ENCODE measurements at regions not wholly inside any gene's neighbourhood (a gene's known extent, or its start where the extent isn't known, plus 50 kb on each side); places are given as distances from the start of the nearest gene placed in this dataset.
A peak's percentile ranks its signal among the peaks of the same experiment; 100 is the strongest.

DNA sequence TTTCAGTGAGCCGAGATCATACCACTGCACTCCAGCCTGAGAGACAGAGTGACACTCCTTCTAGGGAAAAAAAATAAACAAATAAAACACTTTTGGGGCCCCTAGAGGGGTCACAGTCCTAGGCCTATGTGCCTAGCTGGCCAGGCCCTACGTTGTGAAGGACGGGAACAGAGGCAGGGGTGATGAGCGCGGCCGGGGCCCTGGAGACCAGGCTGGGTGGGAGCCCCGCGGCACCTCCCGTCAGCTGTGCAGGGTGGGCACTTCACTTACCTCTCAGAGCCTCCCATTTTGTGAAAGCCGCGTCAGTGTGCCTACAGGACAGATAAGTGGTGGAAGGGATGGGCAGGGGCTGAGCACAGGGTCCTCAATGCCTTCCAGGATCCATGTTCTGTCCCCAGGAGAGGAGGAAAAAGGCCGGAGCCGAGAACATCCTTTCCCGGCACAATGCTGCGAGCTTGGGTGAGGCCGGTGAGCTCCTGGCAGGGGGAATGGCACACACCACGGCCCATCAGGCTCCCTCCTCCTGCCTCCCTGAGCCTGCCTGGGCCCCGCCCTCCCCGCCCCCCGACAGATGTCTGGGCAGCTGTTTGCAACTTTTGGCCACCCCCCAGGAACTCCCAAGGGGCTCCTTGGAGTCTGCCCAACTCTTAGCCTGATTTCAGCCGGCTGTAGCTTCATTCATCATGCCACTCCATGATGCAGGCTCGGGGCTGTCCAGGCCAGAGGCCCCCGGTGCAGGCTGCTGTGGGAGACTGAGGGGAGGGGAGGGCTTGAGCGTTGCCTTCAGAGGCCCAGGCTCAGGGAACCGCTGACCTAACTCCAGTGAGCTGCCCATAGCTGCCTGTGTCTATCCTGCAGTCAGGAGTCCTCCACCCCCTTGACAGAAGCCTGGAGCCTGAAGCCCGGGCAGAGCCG, 196.5 kb downstream of the TFCP2L1 start:
- Histone ChIP-seq H3K36me3 (no peaks in the 10 kb centered on the region), H3K4me3 (no peak overlapping the region), H3K9me3 (no peaks in the 10 kb centered on the region), H3K27ac (no peak overlapping the region), H3K27me3 (peaks cover 12% of the 10 kb centered on the region), H3K4me1 (no peaks in the 10 kb centered on the region)
- in situ Hi-C loops (cut with MboI; ENCODE audit: low pct_ligation_motif_present in 1 of 4, low pct_unique_long_range_greater_than_20kb in 1 of 4, low sequenced_read_pairs in 3 of 4) = loop anchor here in 2 of 4 donors (25.0 kb wide), 2 partner anchors 274 to 624 kb away; no protein-coding TSS in a partner anchor
- intact Hi-C loops (cut with DNase I; ENCODE audit: low total_unique reads) = no loop called here
- DNase-seq = no peak
- WGBS, 2 donors (ENCODE audit: low coverage in 1 of 2) = 78 to 100% methylated on average over 1 to 22 of the region's 27 CpGs
- TF ChIP-seq POLR2A (IDR thresholded peaks at IDR 0.05) (no peak), EP300 (IDR thresholded peaks at IDR 0.05; ENCODE audit: low read depth) (no peak), POLR2AphosphoS5 (IDR thresholded peaks at IDR 0.05) (no peak)
- TF ChIP-seq, protein P1, sequence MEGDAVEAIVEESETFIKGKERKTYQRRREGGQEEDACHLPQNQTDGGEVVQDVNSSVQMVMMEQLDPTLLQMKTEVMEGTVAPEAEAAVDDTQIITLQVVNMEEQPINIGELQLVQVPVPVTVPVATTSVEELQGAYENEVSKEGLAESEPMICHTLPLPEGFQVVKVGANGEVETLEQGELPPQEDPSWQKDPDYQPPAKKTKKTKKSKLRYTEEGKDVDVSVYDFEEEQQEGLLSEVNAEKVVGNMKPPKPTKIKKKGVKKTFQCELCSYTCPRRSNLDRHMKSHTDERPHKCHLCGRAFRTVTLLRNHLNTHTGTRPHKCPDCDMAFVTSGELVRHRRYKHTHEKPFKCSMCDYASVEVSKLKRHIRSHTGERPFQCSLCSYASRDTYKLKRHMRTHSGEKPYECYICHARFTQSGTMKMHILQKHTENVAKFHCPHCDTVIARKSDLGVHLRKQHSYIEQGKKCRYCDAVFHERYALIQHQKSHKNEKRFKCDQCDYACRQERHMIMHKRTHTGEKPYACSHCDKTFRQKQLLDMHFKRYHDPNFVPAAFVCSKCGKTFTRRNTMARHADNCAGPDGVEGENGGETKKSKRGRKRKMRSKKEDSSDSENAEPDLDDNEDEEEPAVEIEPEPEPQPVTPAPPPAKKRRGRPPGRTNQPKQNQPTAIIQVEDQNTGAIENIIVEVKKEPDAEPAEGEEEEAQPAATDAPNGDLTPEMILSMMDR (IDR thresholded peaks at IDR 0.05) = no peak

DNA sequence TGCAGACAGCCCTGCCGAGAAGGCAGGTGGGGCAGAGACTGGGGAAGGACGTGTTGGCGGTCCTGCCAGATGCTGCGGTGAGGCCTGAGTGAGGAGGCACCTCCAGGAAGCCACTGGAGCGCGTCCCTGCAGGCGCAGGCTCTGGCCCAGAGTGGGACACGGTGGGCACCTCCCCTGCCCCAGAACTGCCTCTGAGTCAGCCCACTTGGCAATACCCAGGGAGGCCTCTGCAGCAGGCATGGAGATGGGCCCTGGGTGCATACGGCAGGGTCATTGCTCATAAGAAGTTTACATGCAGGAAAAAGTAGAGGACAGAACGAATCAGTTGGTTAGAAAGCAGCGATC, 195.9 kb downstream of the TFCP2L1 start:
- no peaks in the 10 kb centered on the region for H3K36me3 ChIP-seq
- H3K4me1 ChIP-seq = no peaks in the 10 kb centered on the region
- in situ Hi-C loops (cut with MboI; ENCODE audit: low pct_ligation_motif_present in 1 of 4, low pct_unique_long_range_greater_than_20kb in 1 of 4, low sequenced_read_pairs in 3 of 4) (loop anchor here in 2 of 4 donors (25.0 kb wide), 2 partner anchors 273 to 623 kb away; no protein-coding TSS in a partner anchor), intact Hi-C loops (cut with DNase I; ENCODE audit: low total_unique reads) (no loop called here)
- WGBS, 2 donors (ENCODE audit: low coverage in 1 of 2) = 83 to 86% methylated on average over 3 to 11 of the region's 11 CpGs
- H3K27ac ChIP-seq = no peak overlapping the region
- no peaks in the 10 kb centered on the region for H3K9me3 ChIP-seq
- H3K27me3 ChIP-seq = peaks cover 7% of the 10 kb centered on the region
- DNase-seq = no peak
- TF ChIP-seq POLR2A (IDR thresholded peaks at IDR 0.05) (no peak), EP300 (IDR thresholded peaks at IDR 0.05; ENCODE audit: low read depth) (no peak), POLR2AphosphoS5 (IDR thresholded peaks at IDR 0.05) (no peak)
- TF ChIP-seq, protein P1 (IDR thresholded peaks at IDR 0.05) = no peak
- no peak overlapping the region for H3K4me3 ChIP-seq

DNA sequence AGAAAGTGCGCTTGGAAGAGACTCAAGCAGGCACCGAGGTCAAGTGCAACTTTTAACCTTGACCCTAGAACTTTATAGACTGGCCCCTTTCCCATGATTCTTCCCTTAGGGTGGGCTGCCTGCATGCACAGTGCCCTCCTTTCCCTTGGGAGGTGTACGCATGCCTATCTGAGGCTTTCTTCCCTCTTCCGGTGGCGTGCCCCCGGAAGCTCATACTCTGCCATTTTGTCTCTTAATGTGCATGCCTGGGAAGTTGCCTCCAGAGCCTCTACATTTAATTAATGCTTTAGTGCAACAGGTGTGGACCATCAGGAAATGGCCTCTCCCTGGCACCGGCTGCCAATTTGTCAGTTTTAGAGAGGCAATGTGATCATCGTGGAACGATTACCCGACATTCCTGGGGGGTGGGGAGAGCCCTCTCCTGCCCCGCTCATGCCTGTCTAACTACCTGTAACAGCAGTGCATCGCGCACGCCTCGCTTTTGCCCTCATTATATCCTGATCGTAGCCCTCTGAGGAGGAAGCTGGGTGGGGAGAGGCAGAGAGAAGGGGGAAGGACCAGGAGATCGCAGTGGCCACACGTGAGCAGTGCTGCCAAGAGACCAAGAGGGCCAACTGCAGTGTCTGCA, 194.8 kb downstream of the TFCP2L1 start:
- in situ Hi-C loops (cut with MboI; ENCODE audit: low pct_ligation_motif_present in 1 of 4, low pct_unique_long_range_greater_than_20kb in 1 of 4, low sequenced_read_pairs in 3 of 4) (loop anchor here in 3 of 4 donors (10.0 to 25.0 kb wide), 3 partner anchors 265 to 622 kb away; no protein-coding TSS in a partner anchor), intact Hi-C loops (cut with DNase I; ENCODE audit: low total_unique reads) (no loop called here)
- Histone ChIP-seq H3K9me3 (no peaks in the 10 kb centered on the region), H3K4me1 (no peaks in the 10 kb centered on the region), H3K27ac (no peak overlapping the region), H3K36me3 (no peaks in the 10 kb centered on the region), H3K4me3 (no peak overlapping the region), H3K27me3 (no peaks in the 10 kb centered on the region)
- 84 to 93% methylated on average over 3 to 17 of the region's 18 CpGs for WGBS, 2 donors (ENCODE audit: low coverage in 1 of 2)
- no peak for DNase-seq
- TF ChIP-seq POLR2AphosphoS5 (IDR thresholded peaks at IDR 0.05) (no peak), POLR2A (IDR thresholded peaks at IDR 0.05) (no peak)

DNA sequence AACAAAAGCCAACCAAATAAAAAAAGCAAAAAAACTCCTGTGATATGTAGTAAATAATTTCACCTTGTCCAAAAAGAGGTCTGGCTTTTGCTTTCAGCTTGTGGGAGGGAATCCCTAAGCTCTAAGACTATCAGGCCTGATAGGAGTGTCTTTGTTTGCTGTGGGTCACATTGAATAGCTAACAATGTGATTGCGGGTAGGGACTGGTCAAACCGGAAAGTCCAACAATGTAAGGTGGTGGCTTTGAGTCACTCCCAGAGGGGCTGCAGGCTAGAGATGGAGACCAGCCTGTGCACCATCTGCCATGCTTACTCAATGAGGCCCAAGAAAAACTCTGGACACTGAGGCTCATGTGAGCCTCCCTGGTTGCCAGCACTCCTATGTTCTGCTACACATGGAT, 192.9 kb downstream of the TFCP2L1 start:
- DNase-seq = peak; percentile 53
- 38 to 69% methylated on average over 1 to 2 of the region's 2 CpGs for WGBS, 2 donors (ENCODE audit: low coverage in 1 of 2)
- intact Hi-C loops (cut with DNase I; ENCODE audit: low total_unique reads) = no loop called here

DNA sequence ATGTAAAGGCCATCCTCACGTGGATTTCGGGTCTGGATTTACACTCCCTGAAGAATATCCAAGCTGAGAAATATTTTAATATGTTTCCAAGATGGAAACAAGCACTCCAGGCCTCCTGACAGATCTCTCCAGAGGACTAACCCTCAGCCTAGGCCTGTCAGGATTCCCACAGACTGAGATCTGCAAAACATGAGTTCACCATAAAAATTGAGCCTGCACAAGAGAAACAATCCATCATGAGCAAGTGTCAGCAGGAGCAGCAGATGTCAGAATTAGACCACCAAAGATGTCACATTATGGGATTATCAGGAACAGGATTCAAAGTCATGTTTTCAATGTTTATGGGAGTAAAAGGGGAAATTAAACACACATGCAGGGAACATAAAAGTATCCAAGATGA, 191.3 kb downstream of the TFCP2L1 start:
- Histone ChIP-seq H3K27me3 (no peaks in the 10 kb centered on the region), H3K9me3 (no peaks in the 10 kb centered on the region), H3K4me1 (no peaks in the 10 kb centered on the region), H3K27ac (no peak overlapping the region), H3K4me3 (no peak overlapping the region), H3K36me3 (no peaks in the 10 kb centered on the region)
- WGBS, 2 donors (ENCODE audit: low coverage in 1 of 2) = 55 to 64% methylated on average over 2 of the region's 2 CpGs
- DNase-seq = no peak
- in situ Hi-C loops (cut with MboI; ENCODE audit: low pct_ligation_motif_present in 1 of 4, low pct_unique_long_range_greater_than_20kb in 1 of 4, low sequenced_read_pairs in 3 of 4) (loop anchor here in 3 of 4 donors (10.0 to 25.0 kb wide), 3 partner anchors 261 to 619 kb away; no protein-coding TSS in a partner anchor), intact Hi-C loops (cut with DNase I; ENCODE audit: low total_unique reads) (no loop called here)
- no peak for TF ChIP-seq POLR2A (IDR thresholded peaks at IDR 0.05)
- TF ChIP-seq POLR2AphosphoS5 (IDR thresholded peaks at IDR 0.05) = no peak
- TF ChIP-seq, protein P1 (IDR thresholded peaks at IDR 0.05) = no peak
- TF ChIP-seq EP300 (IDR thresholded peaks at IDR 0.05; ENCODE audit: low read depth) = no peak

More for the DNA sequence above, 192.9 kb downstream of the TFCP2L1 start:
- H3K27ac ChIP-seq = peak overlapping the region in 1 of 4 donors; percentile 48
- H3K9me3 ChIP-seq = no peaks in the 10 kb centered on the region
- H3K27me3 ChIP-seq = no peaks in the 10 kb centered on the region
- TF ChIP-seq EP300 (IDR thresholded peaks at IDR 0.05; ENCODE audit: low read depth) (no peak), POLR2AphosphoS5 (IDR thresholded peaks at IDR 0.05) (peak in 1 of 3 donors; percentile 18)
- H3K36me3 ChIP-seq = no peaks in the 10 kb centered on the region
- in situ Hi-C loops (cut with MboI; ENCODE audit: low pct_ligation_motif_present in 1 of 4, low pct_unique_long_range_greater_than_20kb in 1 of 4, low sequenced_read_pairs in 3 of 4) = loop anchor here in 3 of 4 donors (10.0 to 25.0 kb wide), 3 partner anchors 263 to 620 kb away; no protein-coding TSS in a partner anchor
- no peak overlapping the region for H3K4me3 ChIP-seq
- no peaks in the 10 kb centered on the region for H3K4me1 ChIP-seq
